ENCODE measurements at regions not wholly inside any gene's neighbourhood (a gene's known extent, or its start where the extent isn't known, plus 50 kb on each side); places are given as distances from the start of the nearest gene placed in this dataset.

DNA sequence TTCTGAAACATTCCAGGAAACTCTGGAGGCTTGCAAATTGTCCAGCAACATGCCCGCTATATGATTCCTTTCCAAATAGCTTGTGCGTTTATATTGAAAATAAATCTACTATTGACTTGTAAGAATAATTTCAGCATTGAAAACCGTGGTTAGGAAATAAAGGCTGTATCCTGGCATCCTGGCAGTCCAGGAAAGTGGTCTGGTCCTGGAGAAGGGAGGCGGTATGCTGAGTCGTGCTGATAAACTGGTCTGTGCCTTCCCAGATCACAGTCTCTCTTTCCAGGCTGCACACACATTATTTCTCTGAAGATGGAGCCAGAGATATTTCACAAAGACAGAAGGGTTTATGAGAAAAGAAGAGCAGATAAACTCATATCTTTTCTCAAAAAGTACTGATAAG, 350.1 kb upstream of the COBL start:
- Histone ChIP-seq H3K36me3 (no peaks in the 10 kb centered on the region), H3K4me2 (no peak overlapping the region), H3K9ac (no peak overlapping the region), H3K27ac (no peak overlapping the region), H4K20me1 (ENCODE audit: low read depth) (no peaks in the 10 kb centered on the region), H3K9me3 (ENCODE audit: low read depth) (no peaks in the 10 kb centered on the region), H3K79me2 (ENCODE audit: low read depth) (no peaks in the 10 kb centered on the region), H2AFZ (replicated peaks) (no peak overlapping the region), H3K4me1 (peaks cover 14% of the 10 kb centered on the region), H3K4me3 (no peak overlapping the region), H3F3A (ENCODE audit: low read depth) (no peaks in the 10 kb centered on the region), H3K27me3 (no peaks in the 10 kb centered on the region)
- TF ChIP-seq, protein P1, sequence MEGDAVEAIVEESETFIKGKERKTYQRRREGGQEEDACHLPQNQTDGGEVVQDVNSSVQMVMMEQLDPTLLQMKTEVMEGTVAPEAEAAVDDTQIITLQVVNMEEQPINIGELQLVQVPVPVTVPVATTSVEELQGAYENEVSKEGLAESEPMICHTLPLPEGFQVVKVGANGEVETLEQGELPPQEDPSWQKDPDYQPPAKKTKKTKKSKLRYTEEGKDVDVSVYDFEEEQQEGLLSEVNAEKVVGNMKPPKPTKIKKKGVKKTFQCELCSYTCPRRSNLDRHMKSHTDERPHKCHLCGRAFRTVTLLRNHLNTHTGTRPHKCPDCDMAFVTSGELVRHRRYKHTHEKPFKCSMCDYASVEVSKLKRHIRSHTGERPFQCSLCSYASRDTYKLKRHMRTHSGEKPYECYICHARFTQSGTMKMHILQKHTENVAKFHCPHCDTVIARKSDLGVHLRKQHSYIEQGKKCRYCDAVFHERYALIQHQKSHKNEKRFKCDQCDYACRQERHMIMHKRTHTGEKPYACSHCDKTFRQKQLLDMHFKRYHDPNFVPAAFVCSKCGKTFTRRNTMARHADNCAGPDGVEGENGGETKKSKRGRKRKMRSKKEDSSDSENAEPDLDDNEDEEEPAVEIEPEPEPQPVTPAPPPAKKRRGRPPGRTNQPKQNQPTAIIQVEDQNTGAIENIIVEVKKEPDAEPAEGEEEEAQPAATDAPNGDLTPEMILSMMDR (IDR thresholded peaks at IDR 0.05), result no peak
- no peak for TF ChIP-seq EZH2 (IDR thresholded peaks at IDR 0.05)
- TF ChIP-seq EZH2phosphoT487 (IDR thresholded peaks at IDR 0.05), result no peak
- H3K27ac Mint-ChIP-seq, result peak overlapping the region; percentile 36
- H3K9me3 Mint-ChIP-seq, result peaks cover 2% of the 10 kb centered on the region
- H3K36me3 Mint-ChIP-seq, result no peaks in the 10 kb centered on the region
- no peak for DNase-seq (ENCODE audit: low spot score)
- peaks cover 25% of the 10 kb centered on the region for H3K4me1 Mint-ChIP-seq
- no peak overlapping the region for H3K4me3 Mint-ChIP-seq
- peaks cover 2% of the 10 kb centered on the region for H3K27me3 Mint-ChIP-seq (ENCODE audit: insufficient read depth, low read depth)

DNA sequence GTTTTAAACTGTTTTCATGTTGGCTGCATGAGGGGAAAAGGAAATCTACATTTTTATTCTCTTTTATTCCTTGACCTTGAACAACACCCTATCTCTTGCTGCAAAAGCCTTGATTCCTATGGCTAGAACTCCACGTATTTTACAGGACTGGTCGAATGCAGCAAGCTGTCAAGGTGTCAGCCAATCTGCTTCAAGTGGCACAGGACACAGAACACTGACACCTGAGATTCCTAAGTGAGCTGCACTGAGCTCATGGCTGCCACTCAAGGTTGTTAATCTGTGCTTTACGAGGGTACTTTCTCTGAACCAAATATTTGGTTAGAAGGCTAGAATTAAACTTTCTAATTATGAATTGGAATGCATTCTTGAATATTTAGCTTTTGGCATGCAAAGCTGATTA, 349.7 kb upstream of the COBL start:
- Mint-ChIP-seq H3K27me3 (ENCODE audit: insufficient read depth, low read depth) (peaks cover 2% of the 10 kb centered on the region), H3K36me3 (no peaks in the 10 kb centered on the region), H3K27ac (no peak overlapping the region), H3K4me1 (peaks cover 25% of the 10 kb centered on the region), H3K9me3 (peaks cover under 1% of the 10 kb centered on the region), H3K4me3 (no peak overlapping the region)
- Histone ChIP-seq H3K27me3 (no peaks in the 10 kb centered on the region), H4K20me1 (ENCODE audit: low read depth) (no peaks in the 10 kb centered on the region), H3K36me3 (no peaks in the 10 kb centered on the region), H3K9ac (no peak overlapping the region), H3F3A (ENCODE audit: low read depth) (no peaks in the 10 kb centered on the region), H3K4me1 (peaks cover 14% of the 10 kb centered on the region), H3K27ac (no peak overlapping the region), H3K79me2 (ENCODE audit: low read depth) (no peaks in the 10 kb centered on the region), H3K4me3 (no peak overlapping the region), H3K9me3 (ENCODE audit: low read depth) (no peaks in the 10 kb centered on the region), H3K4me2 (no peak overlapping the region), H2AFZ (replicated peaks) (no peak overlapping the region)
- TF ChIP-seq, protein P1 (IDR thresholded peaks at IDR 0.05), result no peak
- TF ChIP-seq EZH2phosphoT487 (IDR thresholded peaks at IDR 0.05), result no peak
- no peak for TF ChIP-seq EZH2 (IDR thresholded peaks at IDR 0.05)
- DNase-seq (ENCODE audit: low spot score), result no peak

DNA sequence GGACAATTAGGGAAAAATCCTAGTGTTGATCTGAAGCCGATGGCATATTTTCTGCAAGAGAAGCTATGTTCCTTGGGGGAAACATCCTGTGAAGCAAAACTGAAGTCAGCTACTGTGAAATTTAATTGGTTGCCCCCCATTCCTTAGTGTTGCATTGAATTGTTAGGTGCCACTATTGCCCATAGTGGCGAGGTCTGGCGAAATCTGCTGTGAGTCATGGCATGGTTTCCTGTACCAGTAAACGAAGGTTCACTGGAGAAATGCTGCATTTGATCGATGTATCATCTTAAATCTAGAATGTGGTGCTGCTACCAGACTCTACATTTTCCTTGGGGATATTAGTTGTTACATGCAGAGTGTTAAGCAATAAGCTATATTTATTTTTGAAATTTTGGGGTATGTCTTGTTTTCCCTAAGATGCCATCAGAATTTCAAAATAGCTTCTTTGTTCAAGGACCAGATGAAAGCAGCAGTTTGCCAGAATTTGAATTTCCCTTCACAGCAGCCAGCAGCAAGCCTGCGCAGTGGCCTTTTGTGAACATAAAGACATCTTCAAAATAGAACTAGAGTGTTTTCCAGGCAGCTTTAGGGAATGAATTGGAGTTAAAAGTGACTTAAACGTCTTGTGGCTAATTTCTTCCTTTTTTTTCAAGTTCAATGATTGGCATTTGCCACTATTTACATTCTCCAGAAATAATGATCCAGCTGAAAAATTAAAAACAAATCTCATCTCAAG, 348.6 kb upstream of the COBL start:
- H3K27me3 Mint-ChIP-seq (ENCODE audit: insufficient read depth, low read depth), result peaks cover 2% of the 10 kb centered on the region
- Histone ChIP-seq H3K79me2 (ENCODE audit: low read depth) (no peaks in the 10 kb centered on the region), H2AFZ (replicated peaks) (no peak overlapping the region), H3K4me3 (no peak overlapping the region), H3K27me3 (no peaks in the 10 kb centered on the region), H3K9me3 (ENCODE audit: low read depth) (no peaks in the 10 kb centered on the region), H3K4me1 (peaks cover 14% of the 10 kb centered on the region), H4K20me1 (ENCODE audit: low read depth) (no peaks in the 10 kb centered on the region), H3K4me2 (no peak overlapping the region), H3K9ac (no peak overlapping the region), H3K36me3 (no peaks in the 10 kb centered on the region), H3K27ac (peak overlapping the region; percentile 31), H3F3A (ENCODE audit: low read depth) (no peaks in the 10 kb centered on the region)
- TF ChIP-seq EZH2phosphoT487 (IDR thresholded peaks at IDR 0.05), result no peak
- no peaks in the 10 kb centered on the region for H3K9me3 Mint-ChIP-seq
- peaks cover 25% of the 10 kb centered on the region for H3K4me1 Mint-ChIP-seq
- H3K36me3 Mint-ChIP-seq, result no peaks in the 10 kb centered on the region
- no peak for DNase-seq (ENCODE audit: low spot score)
- peak overlapping the region; percentile 84 for H3K27ac Mint-ChIP-seq
- H3K4me3 Mint-ChIP-seq, result no peak overlapping the region

DNA sequence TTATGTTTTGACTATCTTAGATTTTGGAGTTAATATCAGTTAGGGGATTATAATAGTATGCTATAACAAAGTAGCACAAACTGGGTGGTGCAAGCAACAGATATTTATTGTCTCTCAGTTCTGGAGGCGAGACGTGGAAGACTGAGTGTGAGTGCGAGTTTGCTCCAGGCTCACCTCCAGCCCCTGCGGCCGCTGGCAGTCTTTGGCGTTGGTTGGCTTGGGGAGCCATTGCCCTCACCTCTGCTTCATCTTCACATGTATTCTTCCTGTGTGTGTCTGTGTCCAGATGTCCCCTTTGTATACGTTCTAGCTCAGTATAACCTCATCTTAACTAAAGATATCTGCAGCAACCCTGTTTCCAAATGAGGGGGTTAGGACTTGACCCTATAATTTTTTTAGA, 343.9 kb upstream of the COBL start:
- Histone ChIP-seq H3K9ac (no peak overlapping the region), H3K4me1 (peaks cover 6% of the 10 kb centered on the region), H4K20me1 (ENCODE audit: low read depth) (no peaks in the 10 kb centered on the region), H3K27ac (no peak overlapping the region), H3F3A (ENCODE audit: low read depth) (no peaks in the 10 kb centered on the region), H3K4me2 (no peak overlapping the region), H3K79me2 (ENCODE audit: low read depth) (no peaks in the 10 kb centered on the region), H3K4me3 (no peak overlapping the region), H3K36me3 (no peaks in the 10 kb centered on the region), H3K9me3 (ENCODE audit: low read depth) (no peaks in the 10 kb centered on the region), H3K27me3 (no peaks in the 10 kb centered on the region), H2AFZ (replicated peaks) (no peak overlapping the region)
- Mint-ChIP-seq H3K36me3 (no peaks in the 10 kb centered on the region), H3K9me3 (no peaks in the 10 kb centered on the region), H3K4me1 (peaks cover 9% of the 10 kb centered on the region), H3K4me3 (no peak overlapping the region), H3K27ac (no peak overlapping the region), H3K27me3 (ENCODE audit: insufficient read depth, low read depth) (peaks cover 2% of the 10 kb centered on the region)
- TF ChIP-seq, protein P1 (IDR thresholded peaks at IDR 0.05), result no peak
- TF ChIP-seq EZH2phosphoT487 (IDR thresholded peaks at IDR 0.05) (no peak), EZH2 (IDR thresholded peaks at IDR 0.05) (no peak)
- DNase-seq (ENCODE audit: low spot score), result no peak

Data from neural progenitor cell (in vitro differentiated cells).